ENCODE measurements at regions not wholly inside any gene's neighbourhood (a gene's known extent, or its start where the extent isn't known, plus 50 kb on each side); places are given as distances from the start of the nearest gene placed in this dataset.

GRCh38 chr12:19953734-19954133 is 414.6 kb upstream of the PDE3A start:
- no peak for DNase-seq (ENCODE audit: low spot score)

GRCh38 chr12:19954163-19954562 is 414.2 kb upstream of the PDE3A start:
- no peak for DNase-seq (ENCODE audit: low spot score)

GRCh38 chr12:19957308-19958125 is 410.8 kb upstream of the PDE3A start:
- DNase-seq (ENCODE audit: low spot score), result no peak

GRCh38 chr12:19958389-19958788 is 409.9 kb upstream of the PDE3A start:
- DNase-seq (ENCODE audit: low spot score), result no peak

GRCh38 chr12:19959353-19959752 is 409.0 kb upstream of the PDE3A start:
- no peak for DNase-seq (ENCODE audit: low spot score)

- no peak for DNase-seq (ENCODE audit: low spot score)
Observed at GRCh38 chr12:19960527-19960926, 407.8 kb upstream of the PDE3A start.

GRCh38 chr12:19962192-19962591 is 406.1 kb upstream of the PDE3A start:
- DNase-seq (ENCODE audit: low spot score), result no peak

- DNase-seq (ENCODE audit: low spot score), result peak; percentile 15
Observed at GRCh38 chr12:19963972-19964371, 404.4 kb upstream of the PDE3A start.

- no peak for DNase-seq (ENCODE audit: low spot score)
Observed at GRCh38 chr12:19964549-19964948, 403.8 kb upstream of the PDE3A start.

- no peak for DNase-seq (ENCODE audit: low spot score)
Observed at GRCh38 chr12:19965196-19966038, 402.9 kb upstream of the PDE3A start.

- no peak for DNase-seq (ENCODE audit: low spot score)
Observed at GRCh38 chr12:19967001-19967400, 401.3 kb upstream of the PDE3A start.

- DNase-seq (ENCODE audit: low spot score), result no peak
Observed at GRCh38 chr12:19967431-19967830, 400.9 kb upstream of the PDE3A start.

GRCh38 chr12:19970116-19970515 is 398.2 kb upstream of the PDE3A start:
- no peak for DNase-seq (ENCODE audit: low spot score)

GRCh38 chr12:19970821-19971220 is 397.5 kb upstream of the PDE3A start:
- no peak for DNase-seq (ENCODE audit: low spot score)

GRCh38 chr12:19971361-19972280 is 396.7 kb upstream of the PDE3A start:
- no peak for DNase-seq (ENCODE audit: low spot score)

GRCh38 chr12:19972325-19973288 is 395.7 kb upstream of the PDE3A start:
- no peak for DNase-seq (ENCODE audit: low spot score)

GRCh38 chr12:19978193-19978592 is 390.1 kb upstream of the PDE3A start:
- no peak for DNase-seq (ENCODE audit: low spot score)

GRCh38 chr12:19979584-19979983 is 388.8 kb upstream of the PDE3A start:
- no peak for DNase-seq (ENCODE audit: low spot score)

- DNase-seq (ENCODE audit: low spot score), result no peak
Observed at GRCh38 chr12:19981944-19982343, 386.4 kb upstream of the PDE3A start.

GRCh38 chr12:19988001-19988400 is 380.3 kb upstream of the PDE3A start:
- no peak for DNase-seq (ENCODE audit: low spot score)

- no peak for DNase-seq (ENCODE audit: low spot score)
Observed at GRCh38 chr12:19988459-19988873, 379.9 kb upstream of the PDE3A start.

Data from globus pallidus (tissue), 1 donor.